ENCODE measurements at regions not wholly inside any gene's neighbourhood (a gene's known extent, or its start where the extent isn't known, plus 50 kb on each side); places are given as distances from the start of the nearest gene placed in this dataset.

GRCh38 chr7:50213622-50214017, 90.9 kb upstream of the IKZF1 start:
- Histone ChIP-seq H3K36me3 (ENCODE audit: control insufficient read depth in 2 of 2, extremely low read depth in 1 of 2, insufficient read depth in 2 of 2, low read length in 2 of 2) (no peaks in the 10 kb centered on the region), H3K9me3 (replicated peaks; ENCODE audit: control insufficient read depth, insufficient read depth, low read length) (no peaks in the 10 kb centered on the region), H3K27me3 (ENCODE audit: control insufficient read depth in 2 of 2, insufficient read depth in 2 of 2, low read length in 2 of 2) (no peaks in the 10 kb centered on the region), H3K9me1 (replicated peaks; ENCODE audit: control insufficient read depth, extremely low read depth, insufficient read depth, low read length) (no peaks in the 10 kb centered on the region), H3K4me1 (ENCODE audit: control insufficient read depth, extremely low read depth, insufficient read depth, low read length) (no peaks in the 10 kb centered on the region), H3K4me2 (ENCODE audit: insufficient read depth, low read length) (no peak overlapping the region), H4K20me1 (replicated peaks; ENCODE audit: control insufficient read depth, extremely low read depth, insufficient read depth, low read length) (no peaks in the 10 kb centered on the region), H2AFZ (ENCODE audit: low read depth, low read length) (no peak overlapping the region), H3K9ac (replicated peaks; ENCODE audit: extremely low read depth, insufficient read depth, low read length) (no peak overlapping the region), H3K79me2 (ENCODE audit: control insufficient read depth, insufficient read depth, low read length) (no peaks in the 10 kb centered on the region), H3K27ac (ENCODE audit: insufficient read depth, low read depth, low read length) (no peak overlapping the region), H3K4me3 (replicated peaks in 1 of 3; ENCODE audit: insufficient read depth in 1 of 3, low read depth in 1 of 3, low read length in 3 of 3) (no peak overlapping the region)
- BruUV-seq (replicated peaks) = no TSS peak
- ChIA-PET POLR2A (no interaction called here), CTCF (interaction anchor here (2.0 kb wide), 1 partner anchor 8 kb away, joined by 6 read pairs; no protein-coding TSS in a partner anchor)
- intact Hi-C loops (cut with micrococcal nuclease) = no loop called here
- dilution Hi-C loops (cut with MboI; ENCODE audit: extremely low pct_ligation_motif_present, low sequenced_read_pairs) = no loop called here
- DNase-seq (ENCODE audit: low read depth, low spot score) (no peak), FAIRE-seq (no peak)
- TF ChIP-seq MYC (IDR thresholded peaks at IDR 0.05; ENCODE audit: low read depth, low read length) = no peak
- no peak for TF ChIP-seq POLR2A (IDR thresholded peaks at IDR 0.05; ENCODE audit: low read depth, low read length)
- no peak for TF ChIP-seq POLR2AphosphoS5 (IDR thresholded peaks at IDR 0.05; ENCODE audit: insufficient read depth, low read depth, low read length)
- no peak for TF ChIP-seq JUN (IDR thresholded peaks at IDR 0.05; ENCODE audit: borderline replicate concordance, insufficient read depth, insufficient read length, low read depth)
- no peak for TF ChIP-seq CTCF (IDR thresholded peaks at IDR 0.05; ENCODE audit: extremely low read depth in 1 of 2, insufficient read depth in 1 of 2, low read depth in 1 of 2, low read length in 2 of 2)
- no peak for TF ChIP-seq MAX (IDR thresholded peaks at IDR 0.05; ENCODE audit: insufficient read depth, insufficient read length)
- no peak for TF ChIP-seq FOS (IDR thresholded peaks at IDR 0.05; ENCODE audit: borderline replicate concordance, insufficient read depth, low read length)
- TF ChIP-seq EZH2 (IDR thresholded peaks at IDR 0.05; ENCODE audit: borderline replicate concordance, low read depth, low read length, severe bottlenecking) = no peak
- no peak for TF ChIP-seq GATA2 (IDR thresholded peaks at IDR 0.05; ENCODE audit: insufficient read depth, insufficient read length, low read depth, low read length)

Data from endothelial cell of umbilical vein (primary cell).